Mesendoderm (in vitro differentiated cells): ENCODE measurements at regions not wholly inside any gene's neighbourhood (a gene's known extent, or its start where the extent isn't known, plus 50 kb on each side); places are given as distances from the start of the nearest gene placed in this dataset.

Experiments used
- DNase-seq: peaks from one replicate; pipeline ENCODE4 v3.0.0; 2013
- H2AK5ac ChIP-seq: 2 replicates; pipeline ENCODE4 v1.6.1; 2013; ENCODE audit warnings: low read length, inconsistent platforms
- H2BK120ac ChIP-seq: 2 replicates; pipeline ENCODE4 v1.6.1; 2013; ENCODE audit warnings: low read depth, mild to moderate bottlenecking, low read length, moderate library complexity, mixed read lengths
- H2BK15ac ChIP-seq: replicated peaks from 2 replicates; pipeline ENCODE4 v1.6.1; 2013; ENCODE audit warnings: low read depth, mild to moderate bottlenecking, moderate library complexity
- H2BK5ac ChIP-seq: 2 replicates; pipeline ENCODE4 v1.6.1; 2013; ENCODE audit warnings: low read length, inconsistent platforms
- H3K18ac ChIP-seq: 2 replicates; pipeline ENCODE4 v1.6.1; 2013; ENCODE audit warnings: mild to moderate bottlenecking, low read length, mixed read lengths
- H3K23ac ChIP-seq: one replicate; pipeline ENCODE4 v1.6.1; 2013; ENCODE audit warnings: low read length
- H3K27ac ChIP-seq: 2 replicates; pipeline ENCODE4 v1.5.1; 2013; ENCODE audit warnings: low read depth, mild to moderate bottlenecking, inconsistent platforms, low read length, moderate library complexity
- H3K27me3 ChIP-seq: 2 replicates; pipeline ENCODE4 v1.6.1; 2013; ENCODE audit warnings: low read length, control low read depth, mild to moderate bottlenecking, inconsistent platforms; ENCODE audit not compliant: insufficient read depth, poor library complexity
- H3K36me3 ChIP-seq: 2 replicates; pipeline ENCODE4 v1.6.1; 2013; ENCODE audit warnings: low read length, inconsistent platforms; ENCODE audit not compliant: control insufficient read depth, insufficient read depth
- H3K4ac ChIP-seq: one replicate; pipeline ENCODE4 v1.6.1; 2013; ENCODE audit warnings: low read depth, mild to moderate bottlenecking, low read length, moderate library complexity
- H3K4me1 ChIP-seq: 2 replicates; pipeline ENCODE4 v1.6.1; 2013; ENCODE audit warnings: low read depth, low read length, inconsistent platforms; ENCODE audit not compliant: control insufficient read depth
- H3K4me2 ChIP-seq: 2 replicates; pipeline ENCODE4 v1.6.1; 2013; ENCODE audit warnings: low read length
- H3K4me3 ChIP-seq: 2 replicates; pipeline ENCODE4 v1.5.1; 2013; ENCODE audit warnings: mild to moderate bottlenecking, low read length
- H3K56ac ChIP-seq: one replicate; pipeline ENCODE4 v1.6.1; 2013; ENCODE audit warnings: low read length
- H3K79me1 ChIP-seq: 2 replicates; pipeline ENCODE4 v1.6.1; 2013; ENCODE audit warnings: low read length, inconsistent platforms
- H3K79me2 ChIP-seq: 2 replicates; pipeline ENCODE4 v1.6.1; 2013; ENCODE audit warnings: mild to moderate bottlenecking, low read length; ENCODE audit not compliant: control insufficient read depth, insufficient read depth
- H3K9ac ChIP-seq: 2 replicates; pipeline ENCODE4 v1.6.1; 2013; ENCODE audit warnings: low read length, inconsistent platforms
- H4K5ac ChIP-seq: one replicate; pipeline ENCODE4 v1.6.1; 2013; ENCODE audit warnings: low read length
- H4K8ac ChIP-seq: one replicate; pipeline ENCODE4 v1.6.1; 2013; ENCODE audit warnings: low read depth, mild to moderate bottlenecking, control low read depth, low read length, moderate library complexity
- WGBS: extraction: QIAGEN DNeasy Blood & Tissue Kit; methylation state at CpG from one replicate; pipeline ENCODE4 v1.1.7; 2013; ENCODE audit warnings: low lambda C conversion rate, missing lambda C conversion rate; ENCODE audit not compliant: insufficient coverage; ENCODE audit errors: extremely low coverage; 5-methylcytosine and 5-hydroxymethylcytosine counted together

GRCh38 chr4:156556336-156556735 lies 415.3 kb downstream of the PDGFC start:
- Histone ChIP-seq H2BK120ac (no peak overlapping the region), H3K56ac (no peak overlapping the region), H2AK5ac (no peak overlapping the region), H4K5ac (no peak overlapping the region), H3K27me3 (no peaks in the 10 kb centered on the region), H3K36me3 (no peaks in the 10 kb centered on the region), H3K18ac (no peak overlapping the region), H3K79me1 (no peaks in the 10 kb centered on the region), H3K4ac (no peak overlapping the region), H2BK15ac (no peak overlapping the region), H3K79me2 (no peaks in the 10 kb centered on the region), H3K4me1 (no peaks in the 10 kb centered on the region), H2BK5ac (no peak overlapping the region), H4K8ac (no peak overlapping the region), H3K27ac (no peak overlapping the region), H3K4me3 (no peak overlapping the region), H3K23ac (no peak overlapping the region), H3K9ac (no peak overlapping the region), H3K4me2 (no peak overlapping the region)
- no CpG with 5 or more reads among the region's 1 CpG for WGBS
- no peak for DNase-seq

GRCh38 chr4:156553659-156554058 lies 417.9 kb downstream of the PDGFC start:
- H3K56ac ChIP-seq: no peak overlapping the region
- H3K27ac ChIP-seq: no peak overlapping the region
- H2BK5ac ChIP-seq: no peak overlapping the region
- H3K79me2 ChIP-seq: no peaks in the 10 kb centered on the region
- no peak overlapping the region for H3K23ac ChIP-seq
- no peak overlapping the region for H4K8ac ChIP-seq
- H2BK15ac ChIP-seq: no peak overlapping the region
- no peaks in the 10 kb centered on the region for H3K79me1 ChIP-seq
- H2BK120ac ChIP-seq: no peak overlapping the region
- H3K4me2 ChIP-seq: no peak overlapping the region
- no peak overlapping the region for H2AK5ac ChIP-seq
- no peak overlapping the region for H3K4ac ChIP-seq
- H3K9ac ChIP-seq: no peak overlapping the region
- no peaks in the 10 kb centered on the region for H3K27me3 ChIP-seq
- H3K4me1 ChIP-seq: no peaks in the 10 kb centered on the region
- H4K5ac ChIP-seq: no peak overlapping the region
- no peak overlapping the region for H3K18ac ChIP-seq
- H3K36me3 ChIP-seq: no peaks in the 10 kb centered on the region
- DNase-seq: no peak
- no CpG with 5 or more reads among the region's 1 CpG for WGBS
- H3K4me3 ChIP-seq: no peak overlapping the region

- H2BK5ac ChIP-seq: no peak overlapping the region
- H3K18ac ChIP-seq: no peak overlapping the region
- H3K9ac ChIP-seq: no peak overlapping the region
- no peak overlapping the region for H4K5ac ChIP-seq
- H3K79me1 ChIP-seq: no peaks in the 10 kb centered on the region
- no peak overlapping the region for H3K4me2 ChIP-seq
- no peak overlapping the region for H2AK5ac ChIP-seq
- H3K36me3 ChIP-seq: no peaks in the 10 kb centered on the region
- H3K4me3 ChIP-seq: no peak overlapping the region
- no peak overlapping the region for H4K8ac ChIP-seq
- H3K4ac ChIP-seq: no peak overlapping the region
- WGBS: no CpG with 5 or more reads among the region's 2 CpGs
- H2BK120ac ChIP-seq: no peak overlapping the region
- H3K27me3 ChIP-seq: no peaks in the 10 kb centered on the region
- H3K4me1 ChIP-seq: no peaks in the 10 kb centered on the region
- H3K27ac ChIP-seq: no peak overlapping the region
- no peak overlapping the region for H2BK15ac ChIP-seq
- H3K79me2 ChIP-seq: no peaks in the 10 kb centered on the region
- no peak overlapping the region for H3K56ac ChIP-seq
- no peak overlapping the region for H3K23ac ChIP-seq
- DNase-seq: no peak
Measured at GRCh38 chr4:156547891-156548290, 423.7 kb downstream of the PDGFC start.

- Histone ChIP-seq H3K79me2 (no peaks in the 10 kb centered on the region), H2BK120ac (no peak overlapping the region), H2AK5ac (no peak overlapping the region), H4K5ac (no peak overlapping the region), H2BK15ac (no peak overlapping the region), H3K36me3 (no peaks in the 10 kb centered on the region), H3K4ac (no peak overlapping the region), H3K18ac (no peak overlapping the region), H3K9ac (no peak overlapping the region), H3K4me1 (no peaks in the 10 kb centered on the region), H4K8ac (no peak overlapping the region), H3K79me1 (no peaks in the 10 kb centered on the region), H2BK5ac (no peak overlapping the region), H3K27ac (no peak overlapping the region), H3K56ac (no peak overlapping the region), H3K23ac (no peak overlapping the region), H3K4me3 (no peak overlapping the region), H3K27me3 (no peaks in the 10 kb centered on the region), H3K4me2 (no peak overlapping the region)
- no CpG with 5 or more reads among the region's 2 CpGs for WGBS
- DNase-seq: no peak
Measured at GRCh38 chr4:156547439-156547838, 424.2 kb downstream of the PDGFC start.

GRCh38 chr4:156545003-156545785 lies 426.4 kb downstream of the PDGFC start:
- H3K79me1 ChIP-seq: no peaks in the 10 kb centered on the region

GRCh38 chr4:156539376-156539775 lies 432.2 kb downstream of the PDGFC start:
- no peaks in the 10 kb centered on the region for H3K79me2 ChIP-seq
- no peak overlapping the region for H3K56ac ChIP-seq
- H3K4me3 ChIP-seq: no peak overlapping the region
- no peak overlapping the region for H2AK5ac ChIP-seq
- no peak overlapping the region for H2BK120ac ChIP-seq
- no peaks in the 10 kb centered on the region for H3K36me3 ChIP-seq
- H3K4ac ChIP-seq: no peak overlapping the region
- no CpG with 5 or more reads among the region's 1 CpG for WGBS
- H3K4me2 ChIP-seq: no peak overlapping the region
- no peak overlapping the region for H4K8ac ChIP-seq
- H3K9ac ChIP-seq: no peak overlapping the region
- H3K23ac ChIP-seq: no peak overlapping the region
- H3K4me1 ChIP-seq: no peaks in the 10 kb centered on the region
- no peak for DNase-seq
- H3K27me3 ChIP-seq: no peaks in the 10 kb centered on the region
- no peak overlapping the region for H2BK5ac ChIP-seq
- H4K5ac ChIP-seq: no peak overlapping the region
- no peak overlapping the region for H3K27ac ChIP-seq
- no peaks in the 10 kb centered on the region for H3K79me1 ChIP-seq
- no peak overlapping the region for H2BK15ac ChIP-seq
- H3K18ac ChIP-seq: no peak overlapping the region

More at GRCh38 chr4:156545003-156545785, 426.4 kb downstream of the PDGFC start:
- H3K4ac ChIP-seq: no peak overlapping the region
- no peak overlapping the region for H4K5ac ChIP-seq
- no peak overlapping the region for H3K27ac ChIP-seq
- H2BK120ac ChIP-seq: no peak overlapping the region
- H3K18ac ChIP-seq: no peak overlapping the region
- no peak overlapping the region for H3K56ac ChIP-seq
- H3K4me1 ChIP-seq: no peaks in the 10 kb centered on the region
- no peak overlapping the region for H2BK15ac ChIP-seq
- H3K27me3 ChIP-seq: no peaks in the 10 kb centered on the region
- no peak overlapping the region for H3K9ac ChIP-seq
- H4K8ac ChIP-seq: no peak overlapping the region
- no peaks in the 10 kb centered on the region for H3K79me2 ChIP-seq
- no peak overlapping the region for H2BK5ac ChIP-seq
- no peak overlapping the region for H3K23ac ChIP-seq
- H3K36me3 ChIP-seq: no peaks in the 10 kb centered on the region
- DNase-seq: no peak
- no CpG with 5 or more reads among the region's 2 CpGs for WGBS
- no peak overlapping the region for H3K4me2 ChIP-seq
- no peak overlapping the region for H3K4me3 ChIP-seq
- H2AK5ac ChIP-seq: no peak overlapping the region
